H9 (cell line): ENCODE measurements at regions not wholly inside any gene's neighbourhood (a gene's known extent, or its start where the extent isn't known, plus 50 kb on each side); places are given as distances from the start of the nearest gene placed in this dataset.

Source experiments
- DNase-seq: peaks from one replicate; pipeline ENCODE4 v3.0.0-alpha.2; 2017
- H2AFZ ChIP-seq: one replicate; pipeline ENCODE4 v1.6.1; 2013; ENCODE audit warnings: mild to moderate bottlenecking, low read length, control low read depth, moderate library complexity
- H2AK5ac ChIP-seq: 2 replicates; pipeline ENCODE4 v1.6.1; 2013; ENCODE audit warnings: low read length, control low read depth, mixed read lengths; ENCODE audit not compliant: insufficient read length
- H2BK120ac ChIP-seq: one replicate; pipeline ENCODE4 v1.6.1; 2013; ENCODE audit warnings: low read depth, mild to moderate bottlenecking, low read length, control low read depth, inconsistent platforms; ENCODE audit not compliant: poor library complexity, severe bottlenecking
- H2BK12ac ChIP-seq: 2 replicates; pipeline ENCODE4 v1.6.1; 2013; ENCODE audit warnings: low read length, control low read depth, mixed read lengths, low read depth; ENCODE audit not compliant: insufficient read length
- H2BK15ac ChIP-seq: 2 replicates; pipeline ENCODE4 v1.6.1; 2013; ENCODE audit warnings: low read depth, low read length, control low read depth
- H2BK20ac ChIP-seq: one replicate; pipeline ENCODE4 v1.6.1; 2013; ENCODE audit warnings: low read depth, mild to moderate bottlenecking, low read length, control low read depth, inconsistent platforms; ENCODE audit not compliant: poor library complexity, severe bottlenecking
- H2BK5ac ChIP-seq: 2 replicates; pipeline ENCODE4 v1.6.1; 2013; ENCODE audit warnings: low read length, control low read depth, mixed read lengths; ENCODE audit not compliant: insufficient read length
- H3K14ac ChIP-seq: 2 replicates; pipeline ENCODE4 v1.6.1; 2013; ENCODE audit warnings: low read length, control low read depth; ENCODE audit not compliant: insufficient read depth
- H3K18ac ChIP-seq: 2 replicates; pipeline ENCODE4 v1.6.1; 2013; ENCODE audit warnings: low read depth, mild to moderate bottlenecking, mixed read lengths, low read length, control low read depth; ENCODE audit not compliant: insufficient read length
- H3K23ac ChIP-seq: 2 replicates; pipeline ENCODE4 v1.6.1; 2013; ENCODE audit warnings: low read length, control low read depth, mixed read lengths, low read depth; ENCODE audit not compliant: insufficient read length
- H3K23me2 ChIP-seq: 2 replicates; pipeline ENCODE4 v1.6.1; 2013; ENCODE audit warnings: low read depth, mild to moderate bottlenecking, mixed read lengths, low read length, control low read depth; ENCODE audit not compliant: insufficient read length, poor library complexity, severe bottlenecking
- H3K27ac ChIP-seq: 2 replicates; pipeline ENCODE4 v1.5.1; 2013; ENCODE audit warnings: low read length, control low read depth, mixed read lengths, low read depth; ENCODE audit not compliant: insufficient read length
- H3K27me3 ChIP-seq: 2 replicates; pipeline ENCODE4 v1.6.1; 2013; ENCODE audit warnings: low read length, control low read depth, inconsistent platforms; ENCODE audit not compliant: insufficient read depth
- H3K4ac ChIP-seq: 2 replicates; pipeline ENCODE4 v1.6.1; 2013; ENCODE audit warnings: low read depth, mild to moderate bottlenecking, control low read depth, inconsistent platforms, low read length, moderate library complexity
- H3K4me1 ChIP-seq: 2 replicates; pipeline ENCODE4 v1.6.1; 2013; ENCODE audit warnings: low read length, control low read depth, inconsistent platforms; ENCODE audit not compliant: insufficient read depth
- H3K4me2 ChIP-seq: 2 replicates; pipeline ENCODE4 v1.6.1; 2013; ENCODE audit warnings: low read length, control low read depth, mixed read lengths; ENCODE audit not compliant: insufficient read length, insufficient read depth
- H3K56ac ChIP-seq: 2 replicates; pipeline ENCODE4 v1.6.1; 2013; ENCODE audit warnings: low read depth, mild to moderate bottlenecking, mixed read lengths, low read length, control low read depth; ENCODE audit not compliant: insufficient read length
- H3K79me1 ChIP-seq: 2 replicates; pipeline ENCODE4 v1.6.1; 2013; ENCODE audit warnings: low read depth, mild to moderate bottlenecking, moderate library complexity, low read length, control low read depth, inconsistent platforms; ENCODE audit not compliant: insufficient read depth, poor library complexity, severe bottlenecking
- H3K79me2 ChIP-seq: 2 replicates; pipeline ENCODE4 v1.6.1; 2013; ENCODE audit warnings: low read length, control low read depth, inconsistent platforms; ENCODE audit not compliant: insufficient read depth
- H3K9ac ChIP-seq: 2 replicates; pipeline ENCODE4 v1.6.1; 2013; ENCODE audit warnings: low read length, control low read depth, mixed read lengths; ENCODE audit not compliant: insufficient read length; ENCODE audit errors: extremely low read depth
- H3K9me3 ChIP-seq: one replicate; pipeline ENCODE4 v1.6.1; 2013; ENCODE audit warnings: low read depth, low read length, inconsistent platforms; ENCODE audit not compliant: control insufficient read depth
- H3T11ph ChIP-seq: one replicate; pipeline ENCODE4 v1.6.1; 2013; ENCODE audit warnings: mild to moderate bottlenecking, low read length, control low read depth, inconsistent platforms
- H4K20me1 ChIP-seq: one replicate; pipeline ENCODE4 v1.6.1; 2013; ENCODE audit not compliant: control insufficient read depth, insufficient read length, insufficient read depth
- H4K5ac ChIP-seq: 2 replicates; pipeline ENCODE4 v1.6.1; 2013; ENCODE audit warnings: low read depth, mild to moderate bottlenecking, mixed read lengths, low read length, control low read depth; ENCODE audit not compliant: insufficient read length
- H4K8ac ChIP-seq: replicated peaks from 2 replicates; pipeline ENCODE4 v1.6.1; 2013; ENCODE audit warnings: low read length, control low read depth, mixed read lengths, low read depth; ENCODE audit not compliant: insufficient read length
- H4K91ac ChIP-seq: 2 replicates; pipeline ENCODE4 v1.6.1; 2013; ENCODE audit warnings: low read depth, mild to moderate bottlenecking, moderate library complexity, mixed read lengths, low read length, control low read depth; ENCODE audit not compliant: insufficient read length
- H3K27ac Mint-ChIP-seq, 3 experiments: 2 replicates in 2 of 3; 3 replicates in 1 of 3; pipeline ENCODE4 v1.8.0; 2020 to 2021; ENCODE audit warnings: mixed read lengths in 3 of 3, mild to moderate bottlenecking in 1 of 3, moderate library complexity in 1 of 3
- H3K27me3 Mint-ChIP-seq: 2 replicates; pipeline ENCODE4 v1.8.0; 2021; ENCODE audit warnings: low read depth, mild to moderate bottlenecking, moderate library complexity, mixed read lengths
- H3K36me3 Mint-ChIP-seq, 3 experiments: 2 replicates in 2 of 3; 3 replicates in 1 of 3; pipeline ENCODE4 v1.8.0; 2020 to 2021; ENCODE audit warnings: low read depth in 3 of 3, mixed read lengths in 3 of 3; ENCODE audit not compliant: insufficient read depth in 1 of 3
- H3K4me1 Mint-ChIP-seq, 2 experiments: 2 replicates each; pipeline ENCODE4 v1.8.0; 2020; ENCODE audit warnings: mixed read lengths in 2 of 2
- H3K4me3 Mint-ChIP-seq, 2 experiments: 2 replicates in 1 of 2; 3 replicates in 1 of 2; pipeline ENCODE4 v1.8.0; 2020 to 2021; ENCODE audit warnings: mild to moderate bottlenecking in 2 of 2, mixed read lengths in 2 of 2, moderate library complexity in 1 of 2
- H3K9me3 Mint-ChIP-seq, 2 experiments: 2 replicates in 1 of 2; 3 replicates in 1 of 2; pipeline ENCODE4 v1.8.0; 2020; ENCODE audit warnings: mild to moderate bottlenecking in 2 of 2, mixed read lengths in 2 of 2, moderate library complexity in 1 of 2
- TF ChIP-seq, protein P1 (sequence below): fragments of 200-600 bp; sonication (generic); conservative IDR thresholded peaks from 3 replicates; pipeline ENCODE4 v1.8.0; 2021; ENCODE audit warnings: antibody characterized with exemption, mild to moderate bottlenecking

GRCh38 chr2:123036300-123036699 is 988.8 kb upstream of the CNTNAP5 start:
- Mint-ChIP-seq H3K27ac (no peak overlapping the region), H3K4me3 (no peak overlapping the region), H3K4me1 (no peaks in the 10 kb centered on the region), H3K36me3 (peaks cover 4 to 20% (median 6%) of the 10 kb centered on the region in 3 experiments), H3K27me3 (no peaks in the 10 kb centered on the region), H3K9me3 (peaks cover 14 to 17% of the 10 kb centered on the region in 2 experiments)
- Histone ChIP-seq H4K8ac (no peak overlapping the region), H3K9me3 (no peaks in the 10 kb centered on the region), H4K5ac (no peak overlapping the region), H3K27ac (no peak overlapping the region), H2BK20ac (no peak overlapping the region), H2AFZ (no peak overlapping the region), H3K79me1 (no peaks in the 10 kb centered on the region), H4K91ac (no peak overlapping the region), H3K14ac (no peak overlapping the region), H3K56ac (no peak overlapping the region), H2AK5ac (no peak overlapping the region), H2BK5ac (no peak overlapping the region), H3K79me2 (no peaks in the 10 kb centered on the region), H3K4me1 (no peaks in the 10 kb centered on the region), H3K4me2 (no peak overlapping the region), H2BK15ac (no peak overlapping the region), H3T11ph (no peak overlapping the region), H2BK12ac (no peak overlapping the region), H3K4ac (no peak overlapping the region), H4K20me1 (no peaks in the 10 kb centered on the region), H3K9ac (no peak overlapping the region), H3K23ac (no peak overlapping the region), H3K23me2 (no peaks in the 10 kb centered on the region), H3K27me3 (no peaks in the 10 kb centered on the region), H2BK120ac (no peak overlapping the region), H3K18ac (no peak overlapping the region)
- no peak for DNase-seq
- TF ChIP-seq, protein P1, sequence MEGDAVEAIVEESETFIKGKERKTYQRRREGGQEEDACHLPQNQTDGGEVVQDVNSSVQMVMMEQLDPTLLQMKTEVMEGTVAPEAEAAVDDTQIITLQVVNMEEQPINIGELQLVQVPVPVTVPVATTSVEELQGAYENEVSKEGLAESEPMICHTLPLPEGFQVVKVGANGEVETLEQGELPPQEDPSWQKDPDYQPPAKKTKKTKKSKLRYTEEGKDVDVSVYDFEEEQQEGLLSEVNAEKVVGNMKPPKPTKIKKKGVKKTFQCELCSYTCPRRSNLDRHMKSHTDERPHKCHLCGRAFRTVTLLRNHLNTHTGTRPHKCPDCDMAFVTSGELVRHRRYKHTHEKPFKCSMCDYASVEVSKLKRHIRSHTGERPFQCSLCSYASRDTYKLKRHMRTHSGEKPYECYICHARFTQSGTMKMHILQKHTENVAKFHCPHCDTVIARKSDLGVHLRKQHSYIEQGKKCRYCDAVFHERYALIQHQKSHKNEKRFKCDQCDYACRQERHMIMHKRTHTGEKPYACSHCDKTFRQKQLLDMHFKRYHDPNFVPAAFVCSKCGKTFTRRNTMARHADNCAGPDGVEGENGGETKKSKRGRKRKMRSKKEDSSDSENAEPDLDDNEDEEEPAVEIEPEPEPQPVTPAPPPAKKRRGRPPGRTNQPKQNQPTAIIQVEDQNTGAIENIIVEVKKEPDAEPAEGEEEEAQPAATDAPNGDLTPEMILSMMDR, result no peak
